Right atrium auricular region (tissue), 2 donors: ENCODE measurements at regions not wholly inside any gene's neighbourhood (a gene's known extent, or its start where the extent isn't known, plus 50 kb on each side); places are given as distances from the start of the nearest gene placed in this dataset.
A peak's percentile ranks its signal among the peaks of the same experiment; 100 is the strongest.

ENCODE experiments used
- DNase-seq: peaks from one replicate; pipeline ENCODE4 v3.0.0-alpha.2; 2019; ENCODE audit warnings: low spot score
- H3K27ac ChIP-seq, 2 donors: fragments of 200-600 bp; sonication (generic); 1 replicate in 1 of 2; 2 replicates in 1 of 2; pipeline ENCODE4 v1.5.1; 2016 to 2019
- H3K27me3 ChIP-seq, 2 donors: fragments of 200-600 bp; sonication (generic); one replicate each; pipeline versions ENCODE4 v1.5.1 to v1.6.0; 2017 to 2019
- H3K36me3 ChIP-seq: fragments of 200-600 bp; sonication (generic); one replicate; pipeline ENCODE4 v1.5.1; 2016
- H3K4me1 ChIP-seq, 2 donors: fragments of 200-600 bp; sonication (generic); one replicate each; pipeline versions ENCODE4 v1.5.1 to v1.6.0; 2017 to 2019
- H3K4me3 ChIP-seq, 2 donors: fragments of 200-600 bp; sonication (generic); 1 replicate in 1 of 2; 2 replicates in 1 of 2; pipeline ENCODE4 v1.5.1; 2017 to 2019; ENCODE audit warnings: mild to moderate bottlenecking in 1 of 2, moderate library complexity in 1 of 2
- H3K9me3 ChIP-seq, 2 donors: fragments of 200-600 bp; sonication (generic); one replicate each; pipeline ENCODE4 v1.5.1; 2019
- CTCF ChIP-seq, 2 donors: fragments of 200-600 bp; sonication (generic); IDR thresholded peaks; one replicate each; pipeline ENCODE4 v1.5.1; 2019; ENCODE audit warnings: antibody characterized with exemption in 2 of 2

GRCh38 chr9:87443006-87443405 is 54.7 kb upstream of the DAPK1 start:
- TF ChIP-seq CTCF (IDR thresholded peaks at IDR 0.05), result no peak
- no peaks in the 10 kb centered on the region for H3K27me3 ChIP-seq
- no peak for DNase-seq
- no peak overlapping the region for H3K4me3 ChIP-seq
- no peaks in the 10 kb centered on the region for H3K36me3 ChIP-seq
- H3K9me3 ChIP-seq, result no peaks in the 10 kb centered on the region
- no peak overlapping the region for H3K27ac ChIP-seq
- no peaks in the 10 kb centered on the region for H3K4me1 ChIP-seq

GRCh38 chr9:87443461-87443860 is 54.2 kb upstream of the DAPK1 start:
- no peak overlapping the region for H3K4me3 ChIP-seq

GRCh38 chr9:87445646-87446045 is 52.0 kb upstream of the DAPK1 start:
- DNase-seq, result peak; percentile 61
- Histone ChIP-seq H3K9me3 (no peaks in the 10 kb centered on the region), H3K4me1 (no peaks in the 10 kb centered on the region), H3K27ac (no peak overlapping the region), H3K27me3 (no peaks in the 10 kb centered on the region), H3K36me3 (no peaks in the 10 kb centered on the region), H3K4me3 (no peak overlapping the region)
- TF ChIP-seq CTCF (IDR thresholded peaks at IDR 0.05), result no peak

More at GRCh38 chr9:87443461-87443860, 54.2 kb upstream of the DAPK1 start:
- no peak for TF ChIP-seq CTCF (IDR thresholded peaks at IDR 0.05)
- H3K4me1 ChIP-seq, result no peaks in the 10 kb centered on the region
- no peaks in the 10 kb centered on the region for H3K9me3 ChIP-seq
- H3K27ac ChIP-seq, result no peak overlapping the region
- DNase-seq, result no peak
- no peaks in the 10 kb centered on the region for H3K36me3 ChIP-seq
- H3K27me3 ChIP-seq, result no peaks in the 10 kb centered on the region

DNA sequence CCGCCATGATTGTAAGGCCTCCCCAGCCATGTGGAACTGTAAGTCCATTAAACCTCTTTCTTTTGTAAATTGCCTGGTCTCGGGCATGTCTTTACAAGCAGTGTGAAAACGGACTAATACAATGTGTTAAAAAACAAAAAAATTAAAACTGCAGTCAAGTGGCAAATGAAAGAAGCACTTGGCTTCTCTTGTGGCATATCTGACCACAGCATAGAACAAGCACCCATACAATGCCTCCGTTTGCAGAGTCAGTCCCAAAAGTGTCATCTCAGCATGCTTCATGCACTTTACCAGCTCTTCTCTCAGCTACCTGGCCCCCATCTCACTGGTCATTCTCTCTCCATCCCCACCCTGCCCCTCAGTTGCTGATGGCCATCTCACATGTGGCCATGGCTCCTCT is 51.1 kb upstream of the DAPK1 start:
- no peaks in the 10 kb centered on the region for H3K36me3 ChIP-seq
- H3K27me3 ChIP-seq, result no peaks in the 10 kb centered on the region
- H3K4me3 ChIP-seq, result no peak overlapping the region
- no peak for DNase-seq
- H3K9me3 ChIP-seq, result no peaks in the 10 kb centered on the region
- TF ChIP-seq CTCF (IDR thresholded peaks at IDR 0.05), result no peak
- H3K4me1 ChIP-seq, result no peaks in the 10 kb centered on the region
- no peak overlapping the region for H3K27ac ChIP-seq

DNA sequence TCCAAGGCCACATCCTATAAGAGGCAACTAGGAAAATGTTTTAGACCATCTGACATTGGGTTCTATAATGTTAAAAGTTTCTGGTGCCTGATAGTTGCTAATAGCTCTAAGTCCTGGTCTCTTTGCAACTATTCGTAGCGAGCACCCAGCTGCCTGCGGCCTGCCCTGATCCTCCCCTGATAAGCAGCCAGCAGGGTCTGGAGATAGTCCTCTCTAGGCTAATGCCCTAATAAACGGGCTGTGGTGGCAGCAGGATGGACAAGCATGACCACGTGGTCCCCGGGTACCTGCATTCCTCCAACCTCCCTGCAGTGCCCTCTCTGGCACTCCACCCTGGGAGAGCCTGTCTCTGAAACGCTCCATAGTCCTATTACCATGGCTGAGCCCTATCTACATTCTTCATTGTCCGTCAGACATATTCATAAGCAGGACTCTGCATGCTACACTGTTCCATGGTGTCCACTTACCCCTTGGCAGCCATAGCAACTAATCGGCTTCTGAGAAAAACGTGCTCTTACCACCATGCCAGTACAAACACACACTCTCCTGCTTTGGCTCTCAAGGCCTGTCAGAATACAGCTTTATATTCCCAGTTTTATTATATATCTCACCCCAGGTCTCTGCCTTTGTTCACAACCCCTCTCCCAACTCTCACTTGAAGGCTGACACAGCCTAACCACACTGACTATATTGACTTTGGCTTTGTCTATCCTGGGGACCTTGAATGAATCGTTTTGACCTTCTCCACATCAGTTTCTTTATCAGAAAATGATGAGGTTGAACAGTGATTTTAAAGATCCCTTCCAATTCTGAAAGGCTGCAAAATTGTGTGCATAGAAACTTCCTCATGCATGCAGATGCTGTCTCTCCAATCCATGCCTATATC is 49.9 kb upstream of the DAPK1 start:
- no peaks in the 10 kb centered on the region for H3K36me3 ChIP-seq
- H3K9me3 ChIP-seq, result no peaks in the 10 kb centered on the region
- H3K4me3 ChIP-seq, result no peak overlapping the region
- no peaks in the 10 kb centered on the region for H3K27me3 ChIP-seq
- H3K4me1 ChIP-seq, result no peaks in the 10 kb centered on the region
- no peak for TF ChIP-seq CTCF (IDR thresholded peaks at IDR 0.05)
- no peak overlapping the region for H3K27ac ChIP-seq
- no peak for DNase-seq
